ENCODE measurements at regions not wholly inside any gene's neighbourhood (a gene's known extent, or its start where the extent isn't known, plus 50 kb on each side); places are given as distances from the start of the nearest gene placed in this dataset.

GRCh38 chr7:24057243-24057642 lies 226.7 kb upstream of the NPY start:
- peak; percentile 23; the same call in 1 of the 2 replicates for TF ChIP-seq CTCF (IDR thresholded peaks at IDR 0.05)
- TF ChIP-seq TCF12 (IDR thresholded peaks at IDR 0.05) = no peak
- no peak for TF ChIP-seq USF2 (IDR thresholded peaks at IDR 0.05; ENCODE audit: borderline replicate concordance, low read depth, low read length)
- TF ChIP-seq GABPA (IDR thresholded peaks at IDR 0.05; ENCODE audit: low read depth) = no peak
- no peak for TF ChIP-seq REST (IDR thresholded peaks at IDR 0.05; ENCODE audit: low read depth, low read length)
- TF ChIP-seq POLR2AphosphoS5 (IDR thresholded peaks at IDR 0.05; ENCODE audit: low read depth, low read length) = no peak
- no peak for TF ChIP-seq USF1 (IDR thresholded peaks at IDR 0.05; ENCODE audit: borderline replicate concordance, low read depth)
- TF ChIP-seq TEAD4 (IDR thresholded peaks at IDR 0.05; ENCODE audit: borderline replicate concordance, insufficient read depth) = no peak
- TF ChIP-seq YY1 (IDR thresholded peaks at IDR 0.05; ENCODE audit: low read depth) = no peak
- TF ChIP-seq ELF1 (IDR thresholded peaks at IDR 0.05) = no peak
- TF ChIP-seq ZBTB33 (IDR thresholded peaks at IDR 0.05; ENCODE audit: borderline replicate concordance, low read depth) = no peak

Data from SK-N-SH (cell line).